ENCODE measurements at regions not wholly inside any gene's neighbourhood (a gene's known extent, or its start where the extent isn't known, plus 50 kb on each side); places are given as distances from the start of the nearest gene placed in this dataset.

- no peaks in the 10 kb centered on the region for H3K27me3 ChIP-seq (ENCODE audit: insufficient read depth, low read length)
- H3K79me2 ChIP-seq (ENCODE audit: insufficient read depth, low read length) = no peaks in the 10 kb centered on the region
- RAD21 ChIA-PET (ENCODE audit: low non-redundant PET in 1 of 2, low total read pairs in 2 of 2, uncharacterized antibody in 2 of 2, unreplicated experiment in 2 of 2) = no interaction called here
- no peaks in the 10 kb centered on the region for H4K20me1 ChIP-seq (ENCODE audit: insufficient read depth)
- CTCF ChIA-PET = no interaction called here
- no peak overlapping the region for H2AFZ ChIP-seq (ENCODE audit: low read depth, low read length, poor library complexity, severe bottlenecking)
- peaks cover 0 to 2% of the 10 kb centered on the region in 2 experiments; a peak in 1 of 4 replicates for H3K4me1 ChIP-seq (ENCODE audit: control insufficient read depth in 1 of 2, insufficient read depth in 2 of 2, low read length in 2 of 2)
- no peak overlapping the region for H3K27ac ChIP-seq (ENCODE audit: low read depth, low read length)
- no peaks in the 10 kb centered on the region for H3K9me3 ChIP-seq (ENCODE audit: control insufficient read depth in 1 of 2, insufficient read depth in 1 of 2, low read depth in 1 of 2, low read length in 2 of 2)
- intact Hi-C loops (cut with micrococcal nuclease) = no loop called here
- TF ChIP-seq ZFX (IDR thresholded peaks at IDR 0.05) = no peak
- TF ChIP-seq EGR1 (IDR thresholded peaks at IDR 0.05; ENCODE audit: low read depth) = no peak
- TF ChIP-seq, protein P1, sequence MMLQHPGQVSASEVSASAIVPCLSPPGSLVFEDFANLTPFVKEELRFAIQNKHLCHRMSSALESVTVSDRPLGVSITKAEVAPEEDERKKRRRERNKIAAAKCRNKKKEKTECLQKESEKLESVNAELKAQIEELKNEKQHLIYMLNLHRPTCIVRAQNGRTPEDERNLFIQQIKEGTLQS (IDR thresholded peaks at IDR 0.05) = no peak
- no peaks in the 10 kb centered on the region for H3K9me2 ChIP-seq (ENCODE audit: insufficient read depth)
- no peak overlapping the region for H3K4me3 ChIP-seq (replicated peaks in 1 of 2; ENCODE audit: low read depth in 1 of 2, low read length in 2 of 2)
- ATAC-seq (no peak), DNase-seq (ENCODE audit: low read depth, low spot score) (no peak)
- H3K9ac ChIP-seq (ENCODE audit: low read length) = no peak overlapping the region
- BruUV-seq (replicated peaks) = no TSS peak
- no peaks in the 10 kb centered on the region for H3K36me3 ChIP-seq (ENCODE audit: control insufficient read depth in 1 of 2, insufficient read depth in 2 of 2, low read length in 2 of 2)
- POLR2A ChIA-PET = no interaction called here
- no peak overlapping the region for H3K4me2 ChIP-seq (ENCODE audit: low read length)
These were observed 157.8 kb upstream of the NUDT4 start for GRCh38 chr12:93219947-93220346.

DNA sequence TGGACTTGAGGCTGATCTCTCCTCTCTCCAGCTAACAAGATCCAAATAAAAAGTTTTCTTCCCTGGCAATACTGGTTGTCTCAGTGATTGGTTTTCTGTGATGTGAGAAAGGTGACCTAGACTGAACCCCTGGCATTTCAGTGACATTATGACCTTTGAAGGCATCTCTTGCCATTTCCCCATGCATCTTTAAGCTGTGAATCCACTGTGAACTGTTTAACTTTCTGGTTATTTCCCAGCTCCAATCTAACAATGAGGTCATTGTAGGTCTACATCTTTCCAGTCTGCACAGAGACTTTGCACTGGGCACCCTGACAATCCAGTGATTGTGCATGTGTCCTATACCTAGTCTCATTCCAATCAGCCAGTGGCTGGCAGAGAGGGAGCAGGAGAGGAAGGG is 155.9 kb upstream of the NUDT4 start:
- intact Hi-C loops (cut with micrococcal nuclease) = no loop called here
- Histone ChIP-seq H3K4me1 (ENCODE audit: control insufficient read depth in 1 of 2, insufficient read depth in 2 of 2, low read length in 2 of 2) (no peaks in the 10 kb centered on the region), H3K4me2 (ENCODE audit: low read length) (no peak overlapping the region), H3K79me2 (ENCODE audit: insufficient read depth, low read length) (no peaks in the 10 kb centered on the region), H3K9ac (ENCODE audit: low read length) (no peak overlapping the region), H3K36me3 (ENCODE audit: control insufficient read depth in 1 of 2, insufficient read depth in 2 of 2, low read length in 2 of 2) (no peaks in the 10 kb centered on the region), H3K27ac (ENCODE audit: low read depth, low read length) (no peak overlapping the region), H4K20me1 (ENCODE audit: insufficient read depth) (no peaks in the 10 kb centered on the region), H3K9me2 (ENCODE audit: insufficient read depth) (no peaks in the 10 kb centered on the region), H2AFZ (ENCODE audit: low read depth, low read length, poor library complexity, severe bottlenecking) (no peak overlapping the region), H3K4me3 (replicated peaks in 1 of 2; ENCODE audit: low read depth in 1 of 2, low read length in 2 of 2) (no peak overlapping the region), H3K9me3 (ENCODE audit: control insufficient read depth in 1 of 2, insufficient read depth in 1 of 2, low read depth in 1 of 2, low read length in 2 of 2) (no peaks in the 10 kb centered on the region), H3K27me3 (ENCODE audit: insufficient read depth, low read length) (no peaks in the 10 kb centered on the region)
- ChIA-PET RAD21 (ENCODE audit: low non-redundant PET in 1 of 2, low total read pairs in 2 of 2, uncharacterized antibody in 2 of 2, unreplicated experiment in 2 of 2) (no interaction called here), CTCF (no interaction called here), POLR2A (no interaction called here)
- TF ChIP-seq ELF1 (IDR thresholded peaks at IDR 0.05; ENCODE audit: borderline replicate concordance, low read depth) (no peak), POLR2A (IDR thresholded peaks at IDR 0.05; ENCODE audit: borderline replicate concordance, extremely low read depth, insufficient read depth, insufficient read length) (no peak), FOSL1 (IDR thresholded peaks at IDR 0.05; ENCODE audit: low read depth) (no peak), CTCF (IDR thresholded peaks at IDR 0.05 in 2 of 3, conservative IDR thresholded peaks at IDR 0.05 in 1 of 3; ENCODE audit: borderline replicate concordance in 1 of 3, insufficient read depth in 1 of 3, low read depth in 2 of 3, low read length in 2 of 3) (no peak), EZH2 (IDR thresholded peaks at IDR 0.05) (no peak), RAD21 (IDR thresholded peaks at IDR 0.05; ENCODE audit: low read depth) (no peak), TCF7L2 (IDR thresholded peaks at IDR 0.05; ENCODE audit: borderline replicate concordance, extremely low read depth, insufficient read depth, insufficient read length) (no peak), YY1 (IDR thresholded peaks at IDR 0.05; ENCODE audit: extremely low read depth, insufficient replicate concordance, low read depth, low read length) (no peak), SRF (IDR thresholded peaks at IDR 0.05; ENCODE audit: low read depth) (no peak), CBX3 (IDR thresholded peaks at IDR 0.05; ENCODE audit: low read depth) (no peak), ZNF274 (IDR thresholded peaks at IDR 0.05; ENCODE audit: low read depth, low read length) (no peak), EGR1 (IDR thresholded peaks at IDR 0.05; ENCODE audit: low read depth) (no peak), ZFX (IDR thresholded peaks at IDR 0.05) (no peak), SP1 (IDR thresholded peaks at IDR 0.05; ENCODE audit: low read depth) (no peak), CEBPB (IDR thresholded peaks at IDR 0.05; ENCODE audit: low read depth) (no peak)
- TF ChIP-seq, protein P2, sequence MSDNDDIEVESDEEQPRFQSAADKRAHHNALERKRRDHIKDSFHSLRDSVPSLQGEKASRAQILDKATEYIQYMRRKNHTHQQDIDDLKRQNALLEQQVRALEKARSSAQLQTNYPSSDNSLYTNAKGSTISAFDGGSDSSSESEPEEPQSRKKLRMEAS (IDR thresholded peaks at IDR 0.05) = no peak
- ATAC-seq = no peak
- no TSS peak for BruUV-seq (replicated peaks)
- no peak for DNase-seq (ENCODE audit: low read depth, low spot score)
